Liver (tissue), 8 donors: ENCODE measurements at regions not wholly inside any gene's neighbourhood (a gene's known extent, or its start where the extent isn't known, plus 50 kb on each side); places are given as distances from the start of the nearest gene placed in this dataset.

ENCODE experiments used
- DNase-seq: peaks from one replicate; pipeline ENCODE4 v3.0.0-alpha.2; 2017; ENCODE audit warnings: low spot score
- H3K27ac ChIP-seq, 2 donors: one replicate each; pipeline ENCODE4 v1.7.0; 2013; ENCODE audit warnings: inconsistent platforms in 2 of 2, low read length in 2 of 2, control low read depth in 1 of 2, low read depth in 1 of 2, mild to moderate bottlenecking in 1 of 2
- H3K27me3 ChIP-seq, 4 donors: one replicate each; pipeline versions ENCODE4 v1.6.1 to v1.7.0; 2013; ENCODE audit warnings: low read length in 3 of 4, inconsistent platforms in 1 of 4, mild to moderate bottlenecking in 1 of 4, moderate library complexity in 1 of 4; ENCODE audit not compliant: control insufficient read depth in 4 of 4, insufficient read depth in 4 of 4
- H3K36me3 ChIP-seq, 4 donors: one replicate each; pipeline versions ENCODE4 v1.6.1 to v1.7.0; 2013; ENCODE audit warnings: low read length in 3 of 4, mild to moderate bottlenecking in 3 of 4, low read depth in 1 of 4, moderate library complexity in 1 of 4; ENCODE audit not compliant: control insufficient read depth in 4 of 4, insufficient read depth in 3 of 4
- H3K4me1 ChIP-seq, 4 donors: one replicate each; pipeline versions ENCODE4 v1.6.1 to v1.7.0; 2013; ENCODE audit warnings: low read length in 3 of 4, mild to moderate bottlenecking in 3 of 4, moderate library complexity in 1 of 4; ENCODE audit not compliant: control insufficient read depth in 4 of 4, insufficient read depth in 4 of 4
- H3K4me3 ChIP-seq, 3 donors: one replicate each; pipeline versions ENCODE4 v1.6.1 to v1.7.0; 2013; ENCODE audit warnings: low read length in 3 of 3, control low read depth in 1 of 3, low read depth in 1 of 3, mild to moderate bottlenecking in 1 of 3
- H3K9ac ChIP-seq, 2 donors: one replicate each; pipeline ENCODE4 v1.7.0; 2013; ENCODE audit warnings: low read length in 2 of 2, mild to moderate bottlenecking in 2 of 2, moderate library complexity in 2 of 2, control low read depth in 1 of 2, low read depth in 1 of 2
- H3K9me3 ChIP-seq, 4 donors: one replicate each; pipeline versions ENCODE4 v1.6.1 to v1.7.0; 2013; ENCODE audit warnings: low read length in 3 of 4; ENCODE audit not compliant: control insufficient read depth in 4 of 4
- EGR1 ChIP-seq, 2 donors: IDR thresholded peaks; 2 replicates each; pipeline ENCODE4 v1.6.1; 2016 to 2018; ENCODE audit warnings: antibody characterized with exemption in 2 of 2, low read depth in 2 of 2
- FOXA1 ChIP-seq: IDR thresholded peaks from 2 replicates; pipeline ENCODE4 v1.6.1; 2016; ENCODE audit warnings: antibody characterized with exemption
- FOXA2 ChIP-seq: IDR thresholded peaks from 2 replicates; pipeline ENCODE4 v1.6.1; 2016; ENCODE audit warnings: antibody characterized with exemption
- GABPA ChIP-seq, 2 donors: IDR thresholded peaks in 1 of 2; conservative IDR thresholded peaks in 1 of 2; 2 replicates each; pipeline ENCODE4 v1.6.1; 2016; ENCODE audit warnings: antibody characterized with exemption in 2 of 2, mild to moderate bottlenecking in 1 of 2, moderate library complexity in 1 of 2
- HNF4A ChIP-seq, 2 donors: conservative IDR thresholded peaks; 2 replicates each; pipeline ENCODE4 v1.6.1; 2016; ENCODE audit warnings: antibody characterized with exemption in 2 of 2, mild to moderate bottlenecking in 2 of 2
- HNF4G ChIP-seq: IDR thresholded peaks from 2 replicates; pipeline ENCODE4 v1.6.1; 2016; ENCODE audit warnings: antibody characterized with exemption
- JUND ChIP-seq, 2 donors: IDR thresholded peaks; 2 replicates each; pipeline ENCODE4 v1.6.1; 2016; ENCODE audit warnings: antibody characterized with exemption in 2 of 2
- RAD21 ChIP-seq, 2 donors: IDR thresholded peaks; 2 replicates each; pipeline ENCODE4 v1.6.1; 2016; ENCODE audit warnings: antibody characterized with exemption in 2 of 2, mild to moderate bottlenecking in 2 of 2
- RXRA ChIP-seq, 2 donors: IDR thresholded peaks; 2 replicates each; pipeline ENCODE4 v1.6.1; 2017 to 2018; ENCODE audit warnings: antibody characterized with exemption in 2 of 2, mild to moderate bottlenecking in 1 of 2
- SP1 ChIP-seq: IDR thresholded peaks from 2 replicates; pipeline ENCODE4 v1.6.1; 2018; ENCODE audit warnings: antibody characterized with exemption, mild to moderate bottlenecking
- TAF1 ChIP-seq: conservative IDR thresholded peaks from 2 replicates; pipeline ENCODE4 v1.6.1; 2016; ENCODE audit warnings: antibody characterized with exemption, mild to moderate bottlenecking
- YY1 ChIP-seq: IDR thresholded peaks from 2 replicates; pipeline ENCODE4 v1.6.1; 2016; ENCODE audit warnings: antibody characterized with exemption, mild to moderate bottlenecking
- WGBS: extraction: QIAGEN DNeasy Blood & Tissue Kit; methylation state at CpG from one replicate; pipeline ENCODE4 v1.1.7; 2013; 5-methylcytosine and 5-hydroxymethylcytosine counted together
- TF ChIP-seq, protein P1 (sequence below): IDR thresholded peaks from 2 replicates; pipeline ENCODE4 v1.6.1; 2016; ENCODE audit warnings: antibody characterized with exemption
- TF ChIP-seq, protein P2 (sequence below): IDR thresholded peaks from 2 replicates; pipeline ENCODE4 v1.6.1; 2016; ENCODE audit warnings: antibody characterized with exemption
- TF ChIP-seq, protein P3 (sequence below): IDR thresholded peaks from 2 replicates; pipeline ENCODE4 v1.6.1; 2016; ENCODE audit warnings: antibody characterized with exemption
- TF ChIP-seq, protein P4 (sequence below): fragments of 150-350 bp; IDR thresholded peaks from 2 replicates; pipeline ENCODE4 v1.5.1; 2017; ENCODE audit warnings: improper control_type of control experiment, low read depth, low read length; ENCODE audit not compliant: missing input control
- donor health status: healthy.
- donor health status: healthy.
- donor health status: healthy.
- donor health status: healthy.
- donor health status: healthy.

DNA sequence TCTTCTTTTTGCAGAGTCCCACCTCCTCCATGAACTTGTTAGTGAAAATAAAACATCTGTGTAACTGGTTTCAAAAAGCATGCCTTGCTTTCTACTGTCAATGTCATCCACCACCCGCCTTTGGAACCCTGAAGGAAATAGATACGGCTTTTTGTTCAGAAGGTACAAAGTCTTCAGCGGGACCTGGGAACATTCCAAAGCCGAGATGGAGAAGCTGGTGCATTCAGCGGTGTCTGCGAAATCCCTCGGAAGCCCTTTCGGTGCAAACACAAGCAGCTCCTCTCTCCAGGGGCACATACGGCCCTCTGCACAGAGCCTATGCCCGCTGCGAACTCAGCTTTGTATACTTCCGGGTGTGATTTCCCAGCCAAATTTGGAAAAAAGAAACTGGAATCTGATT is 555.8 kb upstream of the SALL3 start:
- peaks cover 0 to 2% (median 0%) of the 10 kb centered on the region in 4 donors for H3K27me3 ChIP-seq
- no peak overlapping the region for H3K4me3 ChIP-seq
- WGBS: 83% methylated on average over 12 of the region's 12 CpGs
- H3K27ac ChIP-seq: no peak overlapping the region
- no peak for DNase-seq
- H3K9me3 ChIP-seq: no peaks in the 10 kb centered on the region
- no peak overlapping the region for H3K9ac ChIP-seq
- peaks cover 0 to 1% (median 0%) of the 10 kb centered on the region in 4 donors for H3K36me3 ChIP-seq
- TF ChIP-seq FOXA1: no peak
- H3K4me1 ChIP-seq: no peaks in the 10 kb centered on the region

DNA sequence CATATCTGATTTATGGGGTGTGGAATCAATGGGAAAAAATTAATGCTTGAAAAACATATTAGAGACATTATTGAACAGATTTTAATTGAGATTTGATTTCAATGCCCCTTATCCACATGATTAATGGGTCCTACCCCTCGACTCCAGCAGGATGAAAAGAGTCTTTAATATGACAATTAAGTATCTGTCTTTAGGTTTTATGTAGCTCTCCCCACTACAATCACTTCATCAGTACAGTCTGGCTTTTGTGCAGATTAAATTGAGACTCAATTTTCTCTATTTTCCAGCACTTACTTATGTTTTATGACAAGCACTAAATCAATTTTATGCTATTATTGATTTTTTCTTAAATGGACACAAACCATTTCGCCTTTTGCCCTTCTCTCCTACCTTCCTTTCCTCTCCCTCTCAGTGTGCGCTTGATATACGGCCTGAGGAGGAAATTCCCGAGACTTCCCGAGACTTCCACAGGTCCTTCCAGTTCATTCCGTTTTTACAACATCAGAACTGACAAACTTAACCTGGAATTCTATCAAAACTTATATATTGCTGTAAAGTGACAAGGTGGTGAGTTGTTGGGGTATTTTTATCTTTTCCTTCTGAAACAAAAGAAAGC is 555.1 kb upstream of the SALL3 start:
- TF ChIP-seq EGR1 (IDR thresholded peaks at IDR 0.05; ENCODE audit: low read depth in 2 of 2): no peak
- TF ChIP-seq, protein P1, sequence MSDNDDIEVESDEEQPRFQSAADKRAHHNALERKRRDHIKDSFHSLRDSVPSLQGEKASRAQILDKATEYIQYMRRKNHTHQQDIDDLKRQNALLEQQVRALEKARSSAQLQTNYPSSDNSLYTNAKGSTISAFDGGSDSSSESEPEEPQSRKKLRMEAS: no peak
- TF ChIP-seq FOXA1: no peak
- TF ChIP-seq HNF4A (conservative IDR thresholded peaks at IDR 0.05): no peak
- TF ChIP-seq, protein P2, sequence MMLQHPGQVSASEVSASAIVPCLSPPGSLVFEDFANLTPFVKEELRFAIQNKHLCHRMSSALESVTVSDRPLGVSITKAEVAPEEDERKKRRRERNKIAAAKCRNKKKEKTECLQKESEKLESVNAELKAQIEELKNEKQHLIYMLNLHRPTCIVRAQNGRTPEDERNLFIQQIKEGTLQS: no peak
- no peak for TF ChIP-seq HNF4G
- TF ChIP-seq FOXA2: no peak
- no peak for TF ChIP-seq GABPA (IDR thresholded peaks at IDR 0.05 in 1 of 2, conservative IDR thresholded peaks at IDR 0.05 in 1 of 2)
- TF ChIP-seq TAF1: no peak
- no peak for TF ChIP-seq SP1
- TF ChIP-seq, protein P3, sequence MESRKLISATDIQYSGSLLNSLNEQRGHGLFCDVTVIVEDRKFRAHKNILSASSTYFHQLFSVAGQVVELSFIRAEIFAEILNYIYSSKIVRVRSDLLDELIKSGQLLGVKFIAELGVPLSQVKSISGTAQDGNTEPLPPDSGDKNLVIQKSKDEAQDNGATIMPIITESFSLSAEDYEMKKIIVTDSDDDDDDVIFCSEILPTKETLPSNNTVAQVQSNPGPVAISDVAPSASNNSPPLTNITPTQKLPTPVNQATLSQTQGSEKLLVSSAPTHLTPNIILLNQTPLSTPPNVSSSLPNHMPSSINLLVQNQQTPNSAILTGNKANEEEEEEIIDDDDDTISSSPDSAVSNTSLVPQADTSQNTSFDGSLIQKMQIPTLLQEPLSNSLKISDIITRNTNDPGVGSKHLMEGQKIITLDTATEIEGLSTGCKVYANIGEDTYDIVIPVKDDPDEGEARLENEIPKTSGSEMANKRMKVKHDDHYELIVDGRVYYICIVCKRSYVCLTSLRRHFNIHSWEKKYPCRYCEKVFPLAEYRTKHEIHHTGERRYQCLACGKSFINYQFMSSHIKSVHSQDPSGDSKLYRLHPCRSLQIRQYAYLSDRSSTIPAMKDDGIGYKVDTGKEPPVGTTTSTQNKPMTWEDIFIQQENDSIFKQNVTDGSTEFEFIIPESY: no peak
- H3K27me3 ChIP-seq: peaks cover 0 to 2% (median 0%) of the 10 kb centered on the region in 4 donors
- no peak overlapping the region for H3K27ac ChIP-seq
- H3K4me3 ChIP-seq: no peak overlapping the region
- 66% methylated on average over 7 of the region's 7 CpGs for WGBS
- H3K9ac ChIP-seq: no peak overlapping the region
- no peak for DNase-seq
- H3K9me3 ChIP-seq: no peaks in the 10 kb centered on the region
- no peaks in the 10 kb centered on the region for H3K4me1 ChIP-seq
- peaks cover 0 to 1% (median 0%) of the 10 kb centered on the region in 4 donors for H3K36me3 ChIP-seq

DNA sequence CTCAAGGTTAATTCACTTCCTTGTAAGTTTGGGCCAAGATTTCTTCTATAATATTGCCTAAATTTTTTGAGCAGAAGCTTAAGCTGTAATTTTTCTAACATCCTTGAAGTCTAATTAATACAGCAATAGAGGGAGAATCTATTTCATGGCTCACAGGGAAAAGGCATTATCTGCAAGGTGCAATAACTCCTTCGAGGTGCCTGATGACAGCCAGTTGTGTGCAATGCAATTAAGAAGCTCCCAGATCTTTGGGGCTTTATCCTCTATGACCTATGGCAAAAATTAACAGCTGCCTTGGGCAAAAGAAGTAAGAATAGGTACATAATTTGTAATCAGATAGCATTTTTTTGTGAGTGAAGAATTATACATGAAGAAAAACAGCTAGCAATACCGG is 554.6 kb upstream of the SALL3 start:
- no peak overlapping the region for H3K9ac ChIP-seq
- no peak for DNase-seq
- WGBS: 67% methylated on average over 2 of the region's 2 CpGs

DNA sequence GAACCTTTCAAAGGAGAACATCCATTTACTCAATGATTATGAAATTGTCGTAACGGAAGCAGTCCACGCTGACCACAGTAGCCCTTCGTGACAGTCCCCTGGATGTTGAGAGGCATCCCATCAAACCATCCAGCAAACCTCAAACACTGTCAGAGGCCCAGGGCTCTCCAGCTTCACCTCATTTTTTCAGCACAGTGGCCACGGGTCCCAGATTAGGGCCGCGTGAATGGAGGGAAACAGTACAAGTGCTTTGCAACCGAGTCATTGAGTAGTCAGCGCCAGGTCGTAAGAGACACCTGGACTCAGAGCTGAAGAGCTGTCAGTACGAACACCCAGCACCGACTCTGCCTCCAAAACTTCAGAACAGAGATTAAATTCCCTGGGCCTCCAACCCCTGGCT is 552.5 kb upstream of the SALL3 start:
- no peak overlapping the region for H3K4me3 ChIP-seq
- H3K9me3 ChIP-seq: no peaks in the 10 kb centered on the region
- WGBS: 91% methylated on average over 12 of the region's 12 CpGs
- peaks cover 0 to 1% (median 0%) of the 10 kb centered on the region in 4 donors for H3K36me3 ChIP-seq
- H3K9ac ChIP-seq: no peak overlapping the region
- DNase-seq: no peak
- H3K4me1 ChIP-seq: no peaks in the 10 kb centered on the region
- H3K27ac ChIP-seq: no peak overlapping the region
- H3K27me3 ChIP-seq: peaks cover 0 to 2% (median 0%) of the 10 kb centered on the region in 4 donors
- TF ChIP-seq, protein P4, sequence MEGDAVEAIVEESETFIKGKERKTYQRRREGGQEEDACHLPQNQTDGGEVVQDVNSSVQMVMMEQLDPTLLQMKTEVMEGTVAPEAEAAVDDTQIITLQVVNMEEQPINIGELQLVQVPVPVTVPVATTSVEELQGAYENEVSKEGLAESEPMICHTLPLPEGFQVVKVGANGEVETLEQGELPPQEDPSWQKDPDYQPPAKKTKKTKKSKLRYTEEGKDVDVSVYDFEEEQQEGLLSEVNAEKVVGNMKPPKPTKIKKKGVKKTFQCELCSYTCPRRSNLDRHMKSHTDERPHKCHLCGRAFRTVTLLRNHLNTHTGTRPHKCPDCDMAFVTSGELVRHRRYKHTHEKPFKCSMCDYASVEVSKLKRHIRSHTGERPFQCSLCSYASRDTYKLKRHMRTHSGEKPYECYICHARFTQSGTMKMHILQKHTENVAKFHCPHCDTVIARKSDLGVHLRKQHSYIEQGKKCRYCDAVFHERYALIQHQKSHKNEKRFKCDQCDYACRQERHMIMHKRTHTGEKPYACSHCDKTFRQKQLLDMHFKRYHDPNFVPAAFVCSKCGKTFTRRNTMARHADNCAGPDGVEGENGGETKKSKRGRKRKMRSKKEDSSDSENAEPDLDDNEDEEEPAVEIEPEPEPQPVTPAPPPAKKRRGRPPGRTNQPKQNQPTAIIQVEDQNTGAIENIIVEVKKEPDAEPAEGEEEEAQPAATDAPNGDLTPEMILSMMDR: no peak
- TF ChIP-seq FOXA1: no peak
- TF ChIP-seq EGR1 (IDR thresholded peaks at IDR 0.05; ENCODE audit: low read depth in 2 of 2): no peak
- TF ChIP-seq, protein P3: no peak
- no peak for TF ChIP-seq YY1
- TF ChIP-seq SP1: no peak
- no peak for TF ChIP-seq RXRA (IDR thresholded peaks at IDR 0.05)
- TF ChIP-seq, protein P2: no peak
- TF ChIP-seq GABPA (IDR thresholded peaks at IDR 0.05 in 1 of 2, conservative IDR thresholded peaks at IDR 0.05 in 1 of 2): no peak
- no peak for TF ChIP-seq JUND (IDR thresholded peaks at IDR 0.05)
- no peak for TF ChIP-seq HNF4A (conservative IDR thresholded peaks at IDR 0.05)
- TF ChIP-seq RAD21 (IDR thresholded peaks at IDR 0.05): no peak
- no peak for TF ChIP-seq TAF1

More for the DNA sequence above, 554.6 kb upstream of the SALL3 start:
- H3K27me3 ChIP-seq: peaks cover 0 to 2% (median 0%) of the 10 kb centered on the region in 4 donors
- no peak overlapping the region for H3K4me3 ChIP-seq
- no peaks in the 10 kb centered on the region for H3K4me1 ChIP-seq
- H3K36me3 ChIP-seq: peaks cover 0 to 1% (median 0%) of the 10 kb centered on the region in 4 donors
- no peaks in the 10 kb centered on the region for H3K9me3 ChIP-seq
- no peak for TF ChIP-seq SP1
- H3K27ac ChIP-seq: no peak overlapping the region
